Testis (tissue), 2 donors: ENCODE measurements at regions not wholly inside any gene's neighbourhood (a gene's known extent, or its start where the extent isn't known, plus 50 kb on each side); places are given as distances from the start of the nearest gene placed in this dataset.

ENCODE experiments used
- DNase-seq: peaks from one replicate; pipeline ENCODE4 v3.0.0-alpha.2; 2019
- H3K27ac ChIP-seq, 2 donors: fragments of 200-600 bp; sonication (generic); one replicate each; pipeline ENCODE4 v1.5.1; 2019
- H3K27me3 ChIP-seq: fragments of 200-600 bp; sonication (generic); one replicate; pipeline ENCODE4 v1.5.1; 2019
- H3K36me3 ChIP-seq: fragments of 200-600 bp; sonication (generic); one replicate; pipeline ENCODE4 v1.5.1; 2017; ENCODE audit warnings: low read depth; ENCODE audit errors: missing control alignments
- H3K4me1 ChIP-seq: fragments of 200-600 bp; sonication (generic); one replicate; pipeline ENCODE4 v1.5.1; 2019
- H3K4me3 ChIP-seq, 2 donors: fragments of 200-600 bp; sonication (generic); one replicate each; pipeline ENCODE4 v1.5.1; 2017 to 2019
- H3K9me3 ChIP-seq: fragments of 200-600 bp; sonication (generic); one replicate; pipeline ENCODE4 v1.5.1; 2017
- POLR2A ChIP-seq: fragments of 450-650 bp; IDR thresholded peaks from one replicate; pipeline ENCODE4 v1.6.1; 2017; ENCODE audit warnings: antibody characterized with exemption, mild to moderate bottlenecking, moderate library complexity
- WGBS, 2 donors: methylation state at CpG; one replicate each; pipeline ENCODE4 v1.1.5; 2018; 5-methylcytosine and 5-hydroxymethylcytosine counted together
- intact Hi-C: fragments of 100-400 bp; cut with DNase I; formaldehyde crosslinking; loops from one replicate; pipeline ENCODE4 v1.15.1; 2023; ENCODE audit warnings: low total_unique reads
- TF ChIP-seq, protein P1 (sequence below), 3 experiments: fragments of 450-650 bp in 2 of 3; fragments of 200-600 bp in 1 of 3; sonication (generic) in 1 of 3; IDR thresholded peaks; one replicate each; pipeline ENCODE4 v1.5.1; 2016 to 2019; ENCODE audit warnings: antibody characterized with exemption in 3 of 3, mild to moderate bottlenecking in 2 of 3, moderate library complexity in 1 of 3

- DNase-seq: no peak
- Histone ChIP-seq H3K27me3 (no peaks in the 10 kb centered on the region), H3K4me3 (no peak overlapping the region), H3K9me3 (no peaks in the 10 kb centered on the region), H3K27ac (no peak overlapping the region), H3K36me3 (no peaks in the 10 kb centered on the region), H3K4me1 (no peaks in the 10 kb centered on the region)
- TF ChIP-seq, protein P1, sequence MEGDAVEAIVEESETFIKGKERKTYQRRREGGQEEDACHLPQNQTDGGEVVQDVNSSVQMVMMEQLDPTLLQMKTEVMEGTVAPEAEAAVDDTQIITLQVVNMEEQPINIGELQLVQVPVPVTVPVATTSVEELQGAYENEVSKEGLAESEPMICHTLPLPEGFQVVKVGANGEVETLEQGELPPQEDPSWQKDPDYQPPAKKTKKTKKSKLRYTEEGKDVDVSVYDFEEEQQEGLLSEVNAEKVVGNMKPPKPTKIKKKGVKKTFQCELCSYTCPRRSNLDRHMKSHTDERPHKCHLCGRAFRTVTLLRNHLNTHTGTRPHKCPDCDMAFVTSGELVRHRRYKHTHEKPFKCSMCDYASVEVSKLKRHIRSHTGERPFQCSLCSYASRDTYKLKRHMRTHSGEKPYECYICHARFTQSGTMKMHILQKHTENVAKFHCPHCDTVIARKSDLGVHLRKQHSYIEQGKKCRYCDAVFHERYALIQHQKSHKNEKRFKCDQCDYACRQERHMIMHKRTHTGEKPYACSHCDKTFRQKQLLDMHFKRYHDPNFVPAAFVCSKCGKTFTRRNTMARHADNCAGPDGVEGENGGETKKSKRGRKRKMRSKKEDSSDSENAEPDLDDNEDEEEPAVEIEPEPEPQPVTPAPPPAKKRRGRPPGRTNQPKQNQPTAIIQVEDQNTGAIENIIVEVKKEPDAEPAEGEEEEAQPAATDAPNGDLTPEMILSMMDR (IDR thresholded peaks at IDR 0.05): no peak
- no peak for TF ChIP-seq POLR2A
- WGBS, 2 donors: 11 to 23% methylated on average over 3 of the region's 3 CpGs
- intact Hi-C loops: no loop called here
Measured at GRCh38 chr21:24023402-24023801, 1583.9 kb downstream of the MRPL39 start.

DNA sequence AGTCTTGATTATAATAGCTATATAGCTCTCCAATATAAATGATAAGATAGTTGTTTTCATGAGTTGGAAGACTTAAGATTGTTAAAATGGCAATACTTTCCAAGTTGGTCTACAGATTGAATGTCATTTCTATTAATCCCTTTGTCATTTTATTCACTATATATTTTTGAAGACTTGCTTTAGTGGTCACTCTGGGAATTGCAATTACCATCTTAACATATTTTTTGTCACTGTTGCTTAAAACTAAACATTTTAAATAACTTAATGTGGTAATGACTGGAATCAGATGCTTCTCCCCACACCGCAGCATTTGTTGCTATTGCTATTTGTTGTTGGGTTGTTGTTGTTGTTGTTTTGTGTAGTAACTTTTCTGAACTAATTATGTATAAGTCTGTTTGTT, 1592.9 kb downstream of the MRPL39 start:
- H3K27me3 ChIP-seq: no peaks in the 10 kb centered on the region
- no peak overlapping the region for H3K4me3 ChIP-seq
- no peaks in the 10 kb centered on the region for H3K9me3 ChIP-seq
- DNase-seq: no peak
- intact Hi-C loops: no loop called here
- WGBS, 2 donors: 84 to 85% methylated on average over 1 of the region's 1 CpG
- TF ChIP-seq, protein P1 (IDR thresholded peaks at IDR 0.05): peak in 1 of 3 experiments; percentile 63
- no peak for TF ChIP-seq POLR2A
- H3K27ac ChIP-seq: no peak overlapping the region
- H3K36me3 ChIP-seq: no peaks in the 10 kb centered on the region
- no peaks in the 10 kb centered on the region for H3K4me1 ChIP-seq

DNA sequence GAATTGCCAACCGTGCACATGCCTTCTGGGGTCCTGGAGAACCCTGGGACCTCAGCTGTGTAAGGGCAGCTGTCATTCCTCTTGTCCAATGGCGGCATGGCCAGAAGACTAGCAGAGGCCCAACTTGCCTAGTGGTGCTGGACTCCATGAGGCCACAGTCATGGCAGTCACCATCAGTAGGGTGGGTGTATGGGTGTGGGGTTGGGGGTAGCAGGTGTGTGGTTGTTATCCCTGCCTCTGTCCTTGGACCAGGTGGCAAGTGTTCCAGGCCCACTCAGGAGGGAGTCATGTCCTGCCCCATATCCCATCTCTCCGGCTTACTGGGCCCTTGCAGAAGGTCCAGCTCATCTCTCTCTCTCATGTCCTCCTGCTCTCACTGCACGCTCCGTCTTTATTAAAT, 1596.2 kb downstream of the MRPL39 start:
- 88 to 92% methylated on average over 3 to 5 of the region's 5 CpGs for WGBS, 2 donors
- TF ChIP-seq POLR2A: no peak
- TF ChIP-seq, protein P1 (IDR thresholded peaks at IDR 0.05): no peak

DNA sequence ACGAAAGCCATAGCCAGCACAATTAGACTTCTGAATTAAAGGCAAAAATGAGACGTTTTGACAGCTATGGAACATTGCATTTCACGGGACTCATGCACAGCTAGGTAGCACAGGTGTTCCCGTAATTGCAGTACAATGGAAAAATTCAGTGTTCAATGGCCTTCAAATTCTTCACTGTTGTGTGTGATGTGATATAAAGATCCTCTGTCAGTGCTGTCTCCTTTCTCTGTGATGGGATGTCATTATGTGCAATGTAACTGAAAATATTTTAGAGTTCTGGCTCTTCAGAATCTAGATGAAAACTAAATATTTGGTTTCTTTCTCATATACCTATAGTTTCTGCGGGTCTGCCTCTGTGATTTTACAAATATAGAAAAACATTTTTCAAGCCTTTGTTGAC, 1599.7 kb downstream of the MRPL39 start:
- no peak overlapping the region for H3K4me3 ChIP-seq
- H3K4me1 ChIP-seq: no peaks in the 10 kb centered on the region
- intact Hi-C loops: no loop called here
- H3K27ac ChIP-seq: no peak overlapping the region
- no peaks in the 10 kb centered on the region for H3K36me3 ChIP-seq
- no peaks in the 10 kb centered on the region for H3K9me3 ChIP-seq
- TF ChIP-seq, protein P1 (IDR thresholded peaks at IDR 0.05): no peak
- no peak for DNase-seq
- no peaks in the 10 kb centered on the region for H3K27me3 ChIP-seq
- WGBS, 2 donors: 81 to 84% methylated on average over 5 of the region's 5 CpGs

More for the DNA sequence above, 1596.2 kb downstream of the MRPL39 start:
- Histone ChIP-seq H3K36me3 (no peaks in the 10 kb centered on the region), H3K4me1 (no peaks in the 10 kb centered on the region), H3K4me3 (no peak overlapping the region), H3K9me3 (no peaks in the 10 kb centered on the region), H3K27me3 (no peaks in the 10 kb centered on the region), H3K27ac (no peak overlapping the region)
- intact Hi-C loops: no loop called here
- DNase-seq: no peak

GRCh38 chr21:23986987-23987386, 1620.3 kb downstream of the MRPL39 start:
- Histone ChIP-seq H3K36me3 (no peaks in the 10 kb centered on the region), H3K9me3 (no peaks in the 10 kb centered on the region), H3K4me3 (no peak overlapping the region), H3K27me3 (no peaks in the 10 kb centered on the region), H3K27ac (no peak overlapping the region), H3K4me1 (no peaks in the 10 kb centered on the region)
- no peak for DNase-seq
- intact Hi-C loops: no loop called here
- TF ChIP-seq POLR2A: no peak
